Activated naive CD4-positive, alpha-beta T cell treated with anti-CD3 and anti-CD28 coated beads, Interleukin-2, amount 10 ng/mL, durations not matched to agents 7 days and 5 days (primary cell): ENCODE measurements at regions not wholly inside any gene's neighbourhood (a gene's known extent, or its start where the extent isn't known, plus 50 kb on each side); places are given as distances from the start of the nearest gene placed in this dataset.
"Not testable (repeated sequence)": the region's sequence is repeated elsewhere in the genome, so short reads cannot be mapped to it uniquely, and the experiment has no call there.

Source experiments
- CTCF ChIA-PET: fragments of 350-600 bp; sonication (Branson Sonifier 250); formaldehyde crosslinking; loops from one replicate; lab custom pipeline; 2021; ENCODE audit warnings: antibody characterized with exemption; lab: Charles Lee
- DNase-seq: peaks from one replicate; pipeline ENCODE4 v3.0.0-alpha.2; 2020
- H3K27ac Mint-ChIP-seq: one replicate; pipeline ENCODE4 v1.8.0; 2021; ENCODE audit warnings: mild to moderate bottlenecking, moderate library complexity, mixed read lengths
- H3K27me3 Mint-ChIP-seq: one replicate; pipeline ENCODE4 v1.8.0; 2021; ENCODE audit warnings: mild to moderate bottlenecking, mixed read lengths
- H3K36me3 Mint-ChIP-seq: one replicate; pipeline ENCODE4 v1.8.0; 2021; ENCODE audit warnings: mixed read lengths
- H3K4me1 Mint-ChIP-seq: one replicate; pipeline ENCODE4 v1.8.0; 2021; ENCODE audit warnings: mixed read lengths
- H3K4me3 Mint-ChIP-seq: one replicate; pipeline ENCODE4 v1.8.0; 2021; ENCODE audit warnings: mild to moderate bottlenecking, moderate library complexity, mixed read lengths
- H3K9me3 Mint-ChIP-seq: one replicate; pipeline ENCODE4 v1.8.0; 2021; ENCODE audit warnings: mixed read lengths

DNA sequence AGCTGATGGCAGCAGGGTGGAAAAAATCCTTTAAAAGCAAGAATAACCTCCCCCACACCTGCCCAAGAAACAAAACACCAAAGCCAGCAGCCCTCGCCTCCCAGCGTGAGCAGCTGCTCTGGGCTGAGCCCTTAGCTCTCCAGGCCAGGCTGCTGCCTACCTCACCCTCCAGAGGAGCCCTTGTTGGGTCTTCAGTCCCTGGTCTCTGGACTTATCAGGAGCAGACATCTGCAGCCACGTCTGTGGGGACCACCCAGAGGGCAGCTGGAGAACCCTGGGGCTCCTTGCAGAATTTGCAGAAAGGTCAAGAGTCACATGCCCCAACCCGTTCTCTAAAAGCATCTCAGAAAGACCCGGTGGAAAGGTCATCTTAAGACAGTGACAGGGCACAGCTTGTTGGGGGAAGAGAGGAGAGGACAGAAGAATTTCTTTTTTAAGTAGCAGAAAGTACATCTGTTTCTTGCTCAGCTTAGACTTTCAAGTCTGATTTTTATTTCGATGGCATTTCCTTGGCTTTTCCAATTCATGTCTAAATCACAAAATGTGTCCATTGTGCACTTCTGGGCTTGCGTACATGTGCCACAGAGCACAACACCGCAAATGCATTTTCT, 425.7 kb upstream of the NFE2L3 start:
- H3K36me3 Mint-ChIP-seq = no peaks in the 10 kb centered on the region
- H3K9me3 Mint-ChIP-seq = no peaks in the 10 kb centered on the region
- no peak for DNase-seq
- H3K27ac Mint-ChIP-seq = no peak overlapping the region
- CTCF ChIA-PET = interaction anchor here (0.6 kb wide), 1 partner anchor 1470 kb away, joined by 3 read pairs; no protein-coding TSS in a partner anchor
- no peak overlapping the region for H3K4me3 Mint-ChIP-seq
- no peaks in the 10 kb centered on the region for H3K4me1 Mint-ChIP-seq
- peaks cover 6% of the 10 kb centered on the region for H3K27me3 Mint-ChIP-seq

DNA sequence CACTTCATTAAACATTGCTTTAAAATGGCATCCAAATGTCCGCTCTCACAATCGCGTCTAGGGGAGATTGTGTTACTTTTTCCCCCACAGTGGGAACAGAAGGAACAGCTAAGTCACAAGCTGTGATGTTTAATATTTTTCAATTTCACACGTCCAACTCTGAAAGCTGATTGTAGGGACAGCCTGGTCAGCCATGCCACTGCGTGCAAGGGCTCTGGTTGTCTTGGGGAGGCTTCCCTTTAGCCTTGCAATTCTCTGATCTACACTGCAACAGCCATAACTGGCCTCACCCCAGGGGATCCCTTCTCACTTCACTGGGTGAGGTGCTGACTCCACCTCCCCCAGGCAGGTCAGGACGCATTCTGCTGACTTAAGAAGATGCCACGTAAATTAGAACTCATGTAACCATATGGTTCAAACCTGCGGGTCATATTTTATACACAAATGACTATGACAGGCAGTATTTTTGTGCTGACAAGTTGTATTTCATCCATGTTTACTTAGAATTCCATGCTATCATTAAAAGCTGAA, 425.2 kb upstream of the NFE2L3 start:
- Mint-ChIP-seq H3K4me3 (no peak overlapping the region), H3K27ac (no peak overlapping the region), H3K9me3 (no peaks in the 10 kb centered on the region), H3K27me3 (peaks cover 6% of the 10 kb centered on the region), H3K36me3 (no peaks in the 10 kb centered on the region), H3K4me1 (no peaks in the 10 kb centered on the region)
- DNase-seq = no peak
- CTCF ChIA-PET = no interaction called here

DNA sequence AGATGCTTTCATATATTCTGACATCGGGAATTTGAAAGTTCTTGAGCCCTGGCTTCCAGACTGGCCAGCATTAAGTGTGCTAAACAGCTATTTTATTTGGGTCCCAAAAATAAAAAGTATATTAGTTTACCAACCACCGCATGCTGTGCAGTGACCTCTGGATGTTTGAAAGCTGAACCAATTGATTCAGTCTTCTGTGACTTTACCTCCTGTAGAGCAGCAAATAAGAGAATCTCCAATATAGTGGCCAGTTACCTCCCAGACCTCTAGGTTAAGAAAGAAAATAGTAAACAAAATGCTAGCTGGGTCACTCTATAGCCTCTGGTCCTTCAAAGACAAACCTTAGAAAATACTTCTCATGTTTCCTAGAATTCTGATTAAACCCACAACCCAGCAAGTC, 424.6 kb upstream of the NFE2L3 start:
- Mint-ChIP-seq H3K9me3 (no peaks in the 10 kb centered on the region), H3K4me1 (no peaks in the 10 kb centered on the region), H3K4me3 (no peak overlapping the region), H3K27ac (no peak overlapping the region), H3K27me3 (peaks cover 6% of the 10 kb centered on the region), H3K36me3 (no peaks in the 10 kb centered on the region)
- CTCF ChIA-PET = no interaction called here
- no peak for DNase-seq

DNA sequence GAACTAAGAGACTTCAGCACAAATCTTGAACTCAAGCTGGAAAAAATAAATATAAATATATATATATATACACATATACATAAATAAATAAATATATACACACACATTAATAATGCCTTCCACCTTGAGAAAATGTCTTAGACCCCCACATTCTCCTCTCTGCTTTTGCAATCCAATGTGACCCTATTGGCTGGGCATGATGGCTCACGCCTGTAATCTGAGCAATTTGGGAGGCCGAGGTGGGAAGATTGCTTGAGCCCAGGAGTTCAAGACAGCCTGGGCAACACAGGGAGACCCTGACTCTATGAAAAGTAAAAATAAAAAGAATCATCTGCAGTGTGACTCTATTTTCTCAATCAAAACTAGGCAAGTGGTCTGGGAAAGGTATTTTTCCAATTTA, 424.1 kb upstream of the NFE2L3 start:
- Mint-ChIP-seq H3K9me3 (no peaks in the 10 kb centered on the region), H3K4me3 (no peak overlapping the region), H3K36me3 (no peaks in the 10 kb centered on the region), H3K4me1 (no peaks in the 10 kb centered on the region), H3K27ac (no peak overlapping the region), H3K27me3 (peaks cover 6% of the 10 kb centered on the region)
- CTCF ChIA-PET = no interaction called here
- DNase-seq = no peak

DNA sequence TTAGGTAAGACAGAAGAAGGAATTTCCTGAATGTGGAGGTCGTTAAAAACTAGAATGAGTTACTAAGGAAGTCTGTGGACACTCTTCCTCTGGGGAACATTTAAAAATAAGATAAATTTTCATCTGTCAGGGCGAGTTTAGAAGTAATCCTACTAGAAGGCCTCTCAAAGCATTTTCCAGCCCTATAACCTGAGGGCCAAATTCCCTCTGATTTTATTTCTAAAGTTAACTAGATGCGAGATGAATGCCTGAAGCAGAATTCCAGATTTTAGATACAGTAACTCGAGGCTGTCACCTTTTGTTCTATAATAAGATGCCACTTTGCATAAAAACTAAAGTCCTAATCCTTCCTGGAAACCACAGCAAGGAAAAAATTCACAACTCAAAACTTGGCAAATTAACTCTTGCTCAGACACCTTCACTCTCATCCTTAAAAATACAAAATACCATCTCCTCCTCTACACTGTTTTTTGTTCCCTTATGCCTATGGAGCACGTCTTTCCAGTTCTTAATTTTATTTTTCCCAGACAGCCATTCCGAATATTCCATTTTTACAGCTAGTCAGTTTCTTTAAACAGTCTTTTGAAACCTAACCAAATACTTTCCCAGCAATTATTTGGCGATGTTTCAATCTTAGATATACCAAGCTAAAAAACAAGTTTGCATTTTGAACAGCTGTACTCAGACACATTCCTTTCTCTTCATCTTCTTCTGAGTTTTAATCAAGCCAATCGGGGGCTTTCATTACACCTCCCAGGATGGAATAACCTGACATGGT, 420.7 kb upstream of the NFE2L3 start:
- H3K4me3 Mint-ChIP-seq = no peak overlapping the region
- H3K36me3 Mint-ChIP-seq = no peaks in the 10 kb centered on the region
- no peak overlapping the region for H3K27ac Mint-ChIP-seq
- no peaks in the 10 kb centered on the region for H3K9me3 Mint-ChIP-seq
- peaks cover 8% of the 10 kb centered on the region for H3K27me3 Mint-ChIP-seq
- no peak for DNase-seq
- CTCF ChIA-PET = no interaction called here
- no peaks in the 10 kb centered on the region for H3K4me1 Mint-ChIP-seq

DNA sequence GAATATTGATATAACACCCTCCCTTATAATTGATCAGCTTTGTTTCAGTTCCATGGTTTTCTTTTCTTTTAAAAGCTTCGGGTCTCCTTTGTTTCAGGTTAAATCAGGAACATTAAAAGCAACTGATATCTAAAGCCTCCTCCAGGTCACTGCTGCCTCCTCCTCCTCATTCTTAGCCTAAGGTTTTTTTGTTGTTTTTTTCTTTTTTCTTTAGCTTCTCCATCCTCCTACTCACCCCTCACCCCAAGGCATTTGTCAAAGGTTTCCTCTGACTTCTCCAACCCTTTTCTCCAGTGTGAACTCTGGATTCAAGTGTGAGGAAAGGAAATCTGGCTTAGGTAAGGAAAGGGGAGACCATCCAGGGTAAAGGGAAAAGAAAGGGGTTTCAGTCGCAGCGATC, 420.2 kb upstream of the NFE2L3 start:
- Mint-ChIP-seq H3K9me3 (no peaks in the 10 kb centered on the region), H3K4me1 (no peaks in the 10 kb centered on the region), H3K27ac (no peak overlapping the region), H3K27me3 (peaks cover 7% of the 10 kb centered on the region), H3K36me3 (no peaks in the 10 kb centered on the region), H3K4me3 (no peak overlapping the region)
- CTCF ChIA-PET = no interaction called here
- no peak for DNase-seq

DNA sequence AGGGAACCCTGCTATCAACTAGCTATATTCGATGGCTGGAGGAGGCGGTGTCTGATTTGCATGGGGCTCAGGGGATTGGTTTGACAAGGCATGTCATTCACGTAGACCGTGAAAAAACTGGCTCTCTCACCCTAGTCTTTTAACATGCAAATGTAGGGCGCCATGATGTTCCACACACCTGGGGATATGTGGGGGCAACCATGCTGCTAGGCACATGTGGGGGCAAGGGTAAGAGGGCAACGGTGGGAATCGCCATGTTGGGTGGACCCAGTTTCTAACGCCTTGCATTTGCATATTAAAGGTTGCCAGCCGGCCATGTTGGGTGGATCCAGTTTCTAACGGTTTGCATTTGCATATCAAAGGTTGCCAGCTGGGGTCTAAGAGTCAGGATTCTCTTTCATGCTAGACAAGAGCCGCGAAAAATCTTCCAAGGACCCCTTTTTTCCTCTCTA, 419.2 kb upstream of the NFE2L3 start:
- Mint-ChIP-seq H3K9me3 (no peaks in the 10 kb centered on the region), H3K36me3 (no peaks in the 10 kb centered on the region), H3K27me3 (peaks cover 7% of the 10 kb centered on the region), H3K4me3 (no peak overlapping the region), H3K27ac (no peak overlapping the region), H3K4me1 (no peaks in the 10 kb centered on the region)
- CTCF ChIA-PET = no interaction called here
- DNase-seq = no peak

DNA sequence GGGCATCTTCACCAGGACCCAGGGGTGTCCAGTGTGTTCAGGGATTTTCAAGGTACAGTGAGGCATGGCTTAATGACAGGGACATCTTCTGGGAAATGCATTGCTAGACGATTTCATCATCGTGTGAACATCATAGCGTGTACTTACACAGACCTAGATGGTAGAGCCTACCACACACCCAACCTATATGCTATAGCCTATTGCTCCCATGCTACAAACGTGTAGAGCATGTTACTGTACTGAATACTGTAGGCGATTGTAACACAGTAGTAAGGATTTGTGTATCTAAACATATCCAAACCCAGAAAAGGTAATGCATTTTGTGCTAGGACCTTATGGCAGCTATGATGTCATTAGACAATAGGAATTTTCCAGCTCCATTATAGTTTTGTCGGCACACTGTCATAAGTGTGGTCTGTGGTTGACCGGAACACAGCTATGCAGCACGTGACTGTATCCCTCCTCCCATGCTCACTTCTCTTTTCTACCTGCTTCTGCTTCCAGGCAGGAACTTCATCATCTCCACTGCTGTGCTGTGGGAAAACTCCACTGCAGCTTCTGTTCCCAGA, 416.2 kb upstream of the NFE2L3 start:
- Mint-ChIP-seq H3K27me3 (peaks cover 7% of the 10 kb centered on the region), H3K9me3 (no peaks in the 10 kb centered on the region), H3K27ac (no peak overlapping the region), H3K4me1 (no peaks in the 10 kb centered on the region), H3K36me3 (no peaks in the 10 kb centered on the region), H3K4me3 (no peak overlapping the region)
- no peak for DNase-seq
- CTCF ChIA-PET = no interaction called here

DNA sequence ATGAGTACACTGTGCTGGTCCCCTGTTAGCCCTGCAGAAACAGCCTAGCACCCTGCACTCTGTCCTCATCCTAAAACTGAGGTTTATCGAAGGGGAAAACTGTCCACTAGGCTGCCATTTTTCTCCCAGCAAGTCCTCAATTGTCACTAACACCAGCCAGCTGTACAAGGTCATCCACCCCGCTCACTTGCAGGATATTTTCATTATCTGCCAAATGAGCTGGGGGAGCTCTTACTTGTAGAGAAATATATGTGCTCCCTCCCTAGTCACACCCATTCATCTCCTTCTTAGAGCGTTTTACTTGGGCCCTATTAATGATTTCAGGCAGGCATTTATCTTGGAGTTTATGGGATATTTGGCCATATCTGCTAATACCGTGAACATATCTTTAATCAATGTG, 413.5 kb upstream of the NFE2L3 start:
- no peak overlapping the region for H3K27ac Mint-ChIP-seq
- H3K36me3 Mint-ChIP-seq = no peaks in the 10 kb centered on the region
- CTCF ChIA-PET = no interaction called here
- DNase-seq = no peak
- peaks cover 7% of the 10 kb centered on the region for H3K27me3 Mint-ChIP-seq
- no peak overlapping the region for H3K4me3 Mint-ChIP-seq
- H3K9me3 Mint-ChIP-seq = no peaks in the 10 kb centered on the region
- no peaks in the 10 kb centered on the region for H3K4me1 Mint-ChIP-seq

DNA sequence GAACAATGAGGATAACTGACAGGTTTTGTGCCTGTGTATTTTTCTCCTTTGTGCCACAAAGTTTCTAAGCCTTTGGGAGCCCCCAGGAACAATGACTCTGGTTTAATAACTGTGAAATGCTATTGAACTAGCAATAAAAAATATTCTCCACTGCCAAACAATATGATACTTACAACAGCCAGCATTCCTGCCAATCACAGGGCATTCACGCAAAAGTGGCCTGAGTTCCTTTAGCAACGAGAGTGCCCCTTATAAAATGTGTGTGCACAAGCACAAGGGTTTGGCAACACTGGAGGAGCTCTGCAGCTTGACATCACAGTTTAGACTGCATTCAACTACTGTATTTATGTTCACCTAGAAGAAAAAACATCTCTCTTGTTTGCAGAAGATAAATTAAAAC, 412.9 kb upstream of the NFE2L3 start:
- DNase-seq = no peak
- Mint-ChIP-seq H3K9me3 (no peaks in the 10 kb centered on the region), H3K4me1 (no peaks in the 10 kb centered on the region), H3K36me3 (no peaks in the 10 kb centered on the region), H3K27ac (no peak overlapping the region), H3K27me3 (peaks cover under 1% of the 10 kb centered on the region), H3K4me3 (no peak overlapping the region)
- CTCF ChIA-PET = no interaction called here

DNA sequence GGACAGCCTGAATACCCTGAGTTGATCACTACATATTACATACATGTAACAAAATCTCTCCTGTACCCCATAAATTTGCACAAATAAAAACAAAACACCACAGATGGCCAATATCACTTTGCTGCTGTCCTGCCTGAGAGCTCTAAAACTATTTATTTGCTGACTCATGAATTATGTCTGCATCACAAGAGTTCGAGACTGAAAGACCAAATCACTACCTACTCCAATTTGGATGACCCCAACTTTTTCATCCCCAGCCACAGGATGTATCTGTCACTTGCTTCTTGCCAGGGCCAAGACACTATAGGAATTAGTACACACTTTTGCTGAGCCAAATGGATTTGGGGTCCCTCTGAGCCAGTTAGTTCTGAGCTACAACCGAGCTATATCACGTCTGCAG, 409.7 kb upstream of the NFE2L3 start:
- H3K4me1 Mint-ChIP-seq = no peaks in the 10 kb centered on the region
- no peaks in the 10 kb centered on the region for H3K9me3 Mint-ChIP-seq
- H3K36me3 Mint-ChIP-seq = no peaks in the 10 kb centered on the region
- no peaks in the 10 kb centered on the region for H3K27me3 Mint-ChIP-seq
- no peak for DNase-seq
- CTCF ChIA-PET = no interaction called here
- H3K4me3 Mint-ChIP-seq = no peak overlapping the region
- H3K27ac Mint-ChIP-seq = no peak overlapping the region

DNA sequence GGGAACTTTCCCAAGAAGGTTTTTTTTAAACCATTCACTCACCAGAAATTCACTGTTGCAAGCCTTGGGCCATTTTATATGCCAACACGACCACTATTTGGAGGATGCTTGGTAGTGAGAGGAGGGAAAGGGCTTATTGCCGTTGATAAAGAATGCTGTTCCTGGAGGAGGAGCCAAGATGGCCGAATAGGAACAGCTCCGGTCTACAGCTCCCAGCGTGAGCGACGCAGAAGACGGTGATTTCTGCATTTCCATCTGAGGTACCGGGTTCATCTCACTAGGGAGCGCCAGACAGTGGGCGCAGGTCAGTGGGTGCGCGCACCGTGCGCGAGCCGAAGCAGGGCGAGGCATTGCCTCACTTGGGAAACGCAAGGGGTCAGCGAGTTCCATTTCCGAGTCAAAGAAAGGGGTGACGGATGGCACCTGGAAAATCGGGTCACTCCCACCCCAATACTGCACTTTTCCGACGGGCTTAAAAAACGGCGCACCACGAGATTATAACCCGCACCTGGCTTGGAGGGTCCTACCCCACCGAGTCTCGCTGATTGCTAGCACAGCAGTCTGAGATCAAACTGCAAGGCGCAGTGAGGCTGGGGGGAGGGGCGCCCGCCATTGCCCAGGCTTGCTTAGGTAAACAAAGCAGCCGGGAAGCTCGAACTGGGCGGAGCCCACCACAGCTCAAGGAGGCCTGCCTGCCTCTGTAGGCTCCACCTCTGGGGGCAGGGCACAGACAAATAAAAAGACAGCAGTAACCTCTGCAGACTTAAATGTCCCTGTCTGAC, 408.1 kb upstream of the NFE2L3 start:
- H3K4me1 Mint-ChIP-seq, CTCF ChIA-PET, H3K36me3 Mint-ChIP-seq, H3K27ac Mint-ChIP-seq, H3K4me3 Mint-ChIP-seq, H3K9me3 Mint-ChIP-seq, H3K27me3 Mint-ChIP-seq, DNase-seq: not testable (repeated sequence)

DNA sequence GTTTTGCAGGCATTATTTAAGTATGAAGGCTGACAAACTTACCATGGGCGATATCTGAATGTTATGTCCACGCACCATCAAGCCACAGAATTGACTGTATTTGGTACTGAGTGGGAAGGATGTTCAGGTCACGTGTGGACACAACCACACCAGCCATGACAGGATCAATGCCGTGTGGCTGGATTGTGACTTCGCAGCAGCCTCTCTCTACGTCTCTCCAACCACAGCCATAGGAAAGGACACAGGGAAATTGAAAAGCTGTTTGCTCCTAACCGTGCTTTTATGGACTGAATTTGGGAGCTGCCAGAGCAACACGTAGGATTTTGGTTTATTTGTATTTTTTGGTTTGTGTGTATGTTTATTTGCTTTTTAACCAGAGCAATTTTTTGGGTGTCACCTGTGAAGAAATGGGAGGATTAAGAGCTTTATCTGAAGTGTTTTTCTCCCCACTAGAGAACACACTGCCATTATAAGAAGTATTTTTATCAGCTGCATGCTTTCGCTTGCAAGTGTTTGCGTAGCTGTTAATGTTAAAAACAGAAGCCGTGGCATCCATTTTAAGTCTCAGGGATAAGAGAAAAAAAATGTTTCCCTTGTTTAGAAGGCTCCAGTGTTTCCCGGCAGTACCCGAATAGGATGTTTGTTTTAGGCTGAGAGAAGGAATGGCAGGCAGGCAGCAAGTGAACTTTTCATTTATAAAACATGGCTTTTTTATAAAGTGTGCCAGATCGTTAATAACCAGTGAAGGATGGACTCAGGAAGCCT, 401.1 kb upstream of the NFE2L3 start:
- no peak for DNase-seq
- Mint-ChIP-seq H3K4me1 (no peaks in the 10 kb centered on the region), H3K4me3 (no peak overlapping the region), H3K36me3 (no peaks in the 10 kb centered on the region), H3K9me3 (no peaks in the 10 kb centered on the region), H3K27ac (no peak overlapping the region), H3K27me3 (no peaks in the 10 kb centered on the region)
- CTCF ChIA-PET = no interaction called here

DNA sequence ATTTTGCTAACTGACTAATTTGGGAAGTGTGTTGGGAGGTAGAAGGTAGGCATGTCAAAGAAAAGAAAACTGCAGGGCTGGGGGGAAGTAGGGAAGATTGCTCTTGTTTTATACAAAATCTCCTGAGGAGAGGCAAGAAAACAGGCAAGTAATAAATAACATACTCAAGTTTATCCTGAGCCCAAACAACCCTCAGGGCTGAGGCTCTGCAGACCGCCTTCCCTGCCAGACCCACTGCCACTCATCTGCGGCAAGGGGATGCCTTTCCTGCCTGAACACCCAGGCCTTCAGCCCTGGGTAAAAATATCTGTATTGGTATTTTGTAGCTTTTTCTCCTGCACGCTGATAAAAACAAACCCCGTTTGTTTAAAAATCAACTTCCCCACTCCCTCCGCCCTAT, 399.8 kb upstream of the NFE2L3 start:
- no peaks in the 10 kb centered on the region for H3K36me3 Mint-ChIP-seq
- no peaks in the 10 kb centered on the region for H3K9me3 Mint-ChIP-seq
- H3K4me3 Mint-ChIP-seq = no peak overlapping the region
- no peaks in the 10 kb centered on the region for H3K27me3 Mint-ChIP-seq
- no peak for DNase-seq
- no peak overlapping the region for H3K27ac Mint-ChIP-seq
- CTCF ChIA-PET = no interaction called here
- H3K4me1 Mint-ChIP-seq = no peaks in the 10 kb centered on the region
